GM23338 (cell line): ENCODE measurements at regions not wholly inside any gene's neighbourhood (a gene's known extent, or its start where the extent isn't known, plus 50 kb on each side); places are given as distances from the start of the nearest gene placed in this dataset.

Experiments used
- ATAC-seq: fragments of 200-7000 bp; cut with Tn5 transposase; 3 replicates; pipeline ENCODE4 v1.9.1; 2020
- DNase-seq: peaks from one replicate; pipeline ENCODE4 v3.0.0-alpha.2; 2015; ENCODE audit warnings: low spot score
- H2AFZ ChIP-seq: fragments of 200-600 bp; sonication (generic); 2 replicates; pipeline ENCODE4 v1.8.0; 2016; ENCODE audit warnings: antibody characterized with exemption, mild to moderate bottlenecking, moderate library complexity
- H3F3A ChIP-seq: fragments of 200-600 bp; sonication (generic); replicated peaks from 2 replicates; pipeline ENCODE4 v1.8.0; 2017; ENCODE audit warnings: antibody characterized with exemption, mixed run types, low read depth
- H3K27ac ChIP-seq: fragments of 200-600 bp; sonication (generic); 2 replicates; pipeline ENCODE4 v1.6.1; 2016; ENCODE audit warnings: low read depth
- H3K27me3 ChIP-seq: fragments of 200-600 bp; sonication (generic); 2 replicates; pipeline ENCODE4 v1.8.0; 2016; ENCODE audit warnings: mild to moderate bottlenecking, mixed run types, moderate library complexity; ENCODE audit not compliant: insufficient read depth
- H3K36me3 ChIP-seq: fragments of 200-600 bp; sonication (generic); 2 replicates; pipeline ENCODE4 v1.8.0; 2016; ENCODE audit warnings: mild to moderate bottlenecking; ENCODE audit not compliant: insufficient read depth
- H3K4me1 ChIP-seq: fragments of 200-600 bp; sonication (generic); 2 replicates; pipeline ENCODE4 v1.8.0; 2016; ENCODE audit warnings: mild to moderate bottlenecking, moderate library complexity; ENCODE audit not compliant: insufficient read depth
- H3K4me2 ChIP-seq: fragments of 200-600 bp; sonication (generic); 2 replicates; pipeline ENCODE4 v1.7.1; 2017; ENCODE audit warnings: mixed run types
- H3K4me3 ChIP-seq: fragments of 200-600 bp; sonication (generic); 2 replicates; pipeline ENCODE4 v1.6.1; 2016; ENCODE audit warnings: mixed run types
- H3K79me2 ChIP-seq: fragments of 200-600 bp; sonication (generic); replicated peaks from 2 replicates; pipeline ENCODE4 v1.8.0; 2017; ENCODE audit warnings: mild to moderate bottlenecking; ENCODE audit not compliant: insufficient read depth
- H3K9me2 ChIP-seq: fragments of 200-600 bp; sonication (generic); 2 replicates; pipeline ENCODE4 v1.8.0; 2017; ENCODE audit not compliant: insufficient read depth
- H4K20me1 ChIP-seq: fragments of 200-600 bp; sonication (generic); replicated peaks from 2 replicates; pipeline ENCODE4 v1.8.0; 2017; ENCODE audit warnings: mild to moderate bottlenecking; ENCODE audit not compliant: insufficient read depth
- H3K27ac Mint-ChIP-seq: 2 replicates; pipeline ENCODE4 v1.8.0; 2020; ENCODE audit warnings: inconsistent platforms, mild to moderate bottlenecking, moderate library complexity, mixed read lengths
- H3K27me3 Mint-ChIP-seq: 3 replicates; pipeline ENCODE4 v1.8.0; 2022; ENCODE audit warnings: low read depth, mild to moderate bottlenecking, moderate library complexity, mixed read lengths, inconsistent platforms; ENCODE audit not compliant: insufficient read depth, poor library complexity
- H3K36me3 Mint-ChIP-seq: 3 replicates; pipeline ENCODE4 v1.8.0; 2021; ENCODE audit warnings: low read depth, mild to moderate bottlenecking, inconsistent platforms, moderate library complexity, mixed read lengths
- H3K4me1 Mint-ChIP-seq: 3 replicates; pipeline ENCODE4 v1.8.0; 2020; ENCODE audit warnings: mild to moderate bottlenecking, inconsistent platforms, mixed read lengths
- H3K4me3 Mint-ChIP-seq: 3 replicates; pipeline ENCODE4 v1.8.0; 2021; ENCODE audit warnings: moderate library complexity, mild to moderate bottlenecking, inconsistent platforms, mixed read lengths
- H3K9me3 Mint-ChIP-seq: 3 replicates; pipeline ENCODE4 v1.8.0; 2020; ENCODE audit warnings: moderate library complexity, mild to moderate bottlenecking, inconsistent platforms, mixed read lengths
- CREB1 ChIP-seq: fragments of 250-450 bp; sonication (Bioruptor Pico); IDR thresholded peaks from 2 replicates; pipeline ENCODE4 v1.5.0; 2020; ENCODE audit warnings: low read depth, mild to moderate bottlenecking, moderate library complexity
- EZH2phosphoT487 ChIP-seq: fragments of 200-600 bp; sonication (generic); IDR thresholded peaks from one replicate; pipeline ENCODE4 v1.8.1; 2018; ENCODE audit warnings: antibody characterized with exemption; ENCODE audit not compliant: unreplicated experiment
- NANOG ChIP-seq: IDR thresholded peaks from 2 replicates; pipeline ENCODE4 v1.6.1; 2016; ENCODE audit warnings: antibody characterized with exemption, borderline replicate concordance
- POLR2AphosphoS5 ChIP-seq: IDR thresholded peaks from 2 replicates; pipeline ENCODE4 v1.6.1; 2016; ENCODE audit warnings: antibody characterized with exemption, low read depth
- TF ChIP-seq, protein P1 (sequence below): fragments of 250-450 bp; sonication (Bioruptor Pico); IDR thresholded peaks from 2 replicates; pipeline ENCODE4 v1.5.0; 2020; ENCODE audit warnings: mild to moderate bottlenecking, moderate library complexity
- TF ChIP-seq, protein P2 (sequence below): IDR thresholded peaks from 2 replicates; pipeline ENCODE4 v1.6.1; 2016; ENCODE audit warnings: antibody characterized with exemption
- TF ChIP-seq, protein P3 (sequence below), 2 experiments: fragments of 200-600 bp in 1 of 2; sonication (generic) in 1 of 2; conservative IDR thresholded peaks; 2 replicates each; pipeline versions ENCODE4 v1.5.1 to v1.6.1; 2016 to 2017; ENCODE audit warnings: antibody characterized with exemption in 2 of 2, low read depth in 2 of 2, mild to moderate bottlenecking in 2 of 2, moderate library complexity in 1 of 2

DNA sequence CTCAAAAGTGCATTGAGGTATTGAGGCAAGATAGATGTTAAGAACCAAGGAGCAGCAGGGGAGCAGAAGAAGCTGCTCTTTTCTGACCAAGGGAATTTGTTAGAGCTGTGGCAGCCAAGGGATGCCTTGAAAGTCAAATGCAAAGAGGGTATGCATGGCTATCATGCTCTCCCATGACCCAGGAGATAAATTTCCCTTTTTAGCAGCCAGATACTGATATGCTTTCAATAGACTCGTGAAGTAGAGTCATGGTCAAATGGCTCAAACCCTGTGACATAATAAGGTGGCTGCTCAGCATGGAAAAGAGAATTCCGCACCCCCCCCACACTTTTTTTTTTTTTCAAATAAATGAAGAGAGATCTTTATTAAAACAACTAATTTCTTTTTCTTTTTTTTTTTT lies 180.9 kb upstream of the ACTBL2 start (continued):
- TF ChIP-seq, protein P1, sequence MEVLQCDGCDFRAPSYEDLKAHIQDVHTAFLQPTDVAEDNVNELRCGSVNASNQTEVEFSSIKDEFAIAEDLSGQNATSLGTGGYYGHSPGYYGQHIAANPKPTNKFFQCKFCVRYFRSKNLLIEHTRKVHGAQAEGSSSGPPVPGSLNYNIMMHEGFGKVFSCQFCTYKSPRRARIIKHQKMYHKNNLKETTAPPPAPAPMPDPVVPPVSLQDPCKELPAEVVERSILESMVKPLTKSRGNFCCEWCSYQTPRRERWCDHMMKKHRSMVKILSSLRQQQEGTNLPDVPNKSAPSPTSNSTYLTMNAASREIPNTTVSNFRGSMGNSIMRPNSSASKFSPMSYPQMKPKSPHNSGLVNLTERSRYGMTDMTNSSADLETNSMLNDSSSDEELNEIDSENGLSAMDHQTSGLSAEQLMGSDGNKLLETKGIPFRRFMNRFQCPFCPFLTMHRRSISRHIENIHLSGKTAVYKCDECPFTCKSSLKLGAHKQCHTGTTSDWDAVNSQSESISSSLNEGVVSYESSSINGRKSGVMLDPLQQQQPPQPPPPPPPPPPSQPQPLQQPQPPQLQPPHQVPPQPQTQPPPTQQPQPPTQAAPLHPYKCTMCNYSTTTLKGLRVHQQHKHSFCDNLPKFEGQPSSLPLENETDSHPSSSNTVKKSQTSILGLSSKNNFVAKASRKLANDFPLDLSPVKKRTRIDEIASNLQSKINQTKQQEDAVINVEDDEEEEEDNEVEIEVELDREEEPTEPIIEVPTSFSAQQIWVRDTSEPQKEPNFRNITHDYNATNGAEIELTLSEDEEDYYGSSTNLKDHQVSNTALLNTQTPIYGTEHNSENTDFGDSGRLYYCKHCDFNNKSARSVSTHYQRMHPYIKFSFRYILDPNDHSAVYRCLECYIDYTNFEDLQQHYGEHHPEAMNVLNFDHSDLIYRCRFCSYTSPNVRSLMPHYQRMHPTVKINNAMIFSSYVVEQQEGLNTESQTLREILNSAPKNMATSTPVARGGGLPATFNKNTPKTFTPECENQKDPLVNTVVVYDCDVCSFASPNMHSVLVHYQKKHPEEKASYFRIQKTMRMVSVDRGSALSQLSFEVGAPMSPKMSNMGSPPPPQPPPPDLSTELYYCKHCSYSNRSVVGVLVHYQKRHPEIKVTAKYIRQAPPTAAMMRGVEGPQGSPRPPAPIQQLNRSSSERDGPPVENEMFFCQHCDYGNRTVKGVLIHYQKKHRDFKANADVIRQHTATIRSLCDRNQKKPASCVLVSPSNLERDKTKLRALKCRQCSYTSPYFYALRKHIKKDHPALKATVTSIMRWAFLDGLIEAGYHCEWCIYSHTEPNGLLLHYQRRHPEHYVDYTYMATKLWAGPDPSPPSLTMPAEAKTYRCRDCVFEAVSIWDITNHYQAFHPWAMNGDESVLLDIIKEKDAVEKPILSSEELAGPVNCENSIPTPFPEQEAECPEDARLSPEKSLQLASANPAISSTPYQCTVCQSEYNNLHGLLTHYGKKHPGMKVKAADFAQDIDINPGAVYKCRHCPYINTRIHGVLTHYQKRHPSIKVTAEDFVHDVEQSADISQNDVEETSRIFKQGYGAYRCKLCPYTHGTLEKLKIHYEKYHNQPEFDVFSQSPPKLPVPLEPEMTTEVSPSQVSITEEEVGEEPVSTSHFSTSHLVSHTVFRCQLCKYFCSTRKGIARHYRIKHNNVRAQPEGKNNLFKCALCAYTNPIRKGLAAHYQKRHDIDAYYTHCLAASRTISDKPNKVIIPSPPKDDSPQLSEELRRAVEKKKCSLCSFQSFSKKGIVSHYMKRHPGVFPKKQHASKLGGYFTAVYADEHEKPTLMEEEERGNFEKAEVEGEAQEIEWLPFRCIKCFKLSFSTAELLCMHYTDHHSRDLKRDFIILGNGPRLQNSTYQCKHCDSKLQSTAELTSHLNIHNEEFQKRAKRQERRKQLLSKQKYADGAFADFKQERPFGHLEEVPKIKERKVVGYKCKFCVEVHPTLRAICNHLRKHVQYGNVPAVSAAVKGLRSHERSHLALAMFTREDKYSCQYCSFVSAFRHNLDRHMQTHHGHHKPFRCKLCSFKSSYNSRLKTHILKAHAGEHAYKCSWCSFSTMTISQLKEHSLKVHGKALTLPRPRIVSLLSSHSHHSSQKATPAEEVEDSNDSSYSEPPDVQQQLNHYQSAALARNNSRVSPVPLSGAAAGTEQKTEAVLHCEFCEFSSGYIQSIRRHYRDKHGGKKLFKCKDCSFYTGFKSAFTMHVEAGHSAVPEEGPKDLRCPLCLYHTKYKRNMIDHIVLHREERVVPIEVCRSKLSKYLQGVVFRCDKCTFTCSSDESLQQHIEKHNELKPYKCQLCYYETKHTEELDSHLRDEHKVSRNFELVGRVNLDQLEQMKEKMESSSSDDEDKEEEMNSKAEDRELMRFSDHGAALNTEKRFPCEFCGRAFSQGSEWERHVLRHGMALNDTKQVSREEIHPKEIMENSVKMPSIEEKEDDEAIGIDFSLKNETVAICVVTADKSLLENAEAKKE (CRISPR knock-in tag) = no peak
- TF ChIP-seq CREB1 (CRISPR knock-in tag) (no peak), POLR2AphosphoS5 (no peak)

DNA sequence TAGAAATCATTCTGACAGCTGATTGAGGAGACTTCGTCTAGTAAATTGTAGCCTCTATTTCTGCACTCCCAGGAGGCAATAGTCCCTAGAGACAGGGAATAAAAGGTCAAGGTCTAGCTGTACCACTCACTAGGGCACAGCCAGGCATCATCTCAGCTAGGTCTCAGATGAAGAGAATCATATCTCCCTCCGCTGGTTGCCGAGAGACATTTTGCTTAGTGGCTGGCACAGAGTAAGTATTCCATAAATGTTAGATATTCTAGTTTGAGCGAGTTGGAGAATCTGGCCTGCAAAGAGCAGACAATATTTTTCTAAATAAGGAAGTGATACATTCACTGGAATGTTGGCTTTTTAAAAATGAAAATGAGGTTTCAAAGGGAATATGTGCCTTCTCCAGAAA lies 180.4 kb upstream of the ACTBL2 start:
- no peaks in the 10 kb centered on the region for H3K79me2 ChIP-seq
- H3K27me3 ChIP-seq = no peaks in the 10 kb centered on the region
- H3K36me3 ChIP-seq = no peaks in the 10 kb centered on the region
- H3K27ac Mint-ChIP-seq = no peak overlapping the region
- H3K9me2 ChIP-seq = 0 out of 2 replicates have a peak, but pooled peaks cover 8% of the 10 kb centered on the region
- no peak overlapping the region for H3K4me3 ChIP-seq
- no peaks in the 10 kb centered on the region for H4K20me1 ChIP-seq
- no peaks in the 10 kb centered on the region for H3F3A ChIP-seq
- no peak overlapping the region for H3K4me3 Mint-ChIP-seq
- peaks cover 7% of the 10 kb centered on the region; the same call in 2 of the 3 replicates for H3K4me1 Mint-ChIP-seq
- no peaks in the 10 kb centered on the region for H3K9me3 Mint-ChIP-seq
- DNase-seq (no peak), ATAC-seq (no peak)
- no peaks in the 10 kb centered on the region for H3K27me3 Mint-ChIP-seq
- H3K27ac ChIP-seq = no peak overlapping the region
- no peak overlapping the region for H3K4me2 ChIP-seq
- no peaks in the 10 kb centered on the region for H3K36me3 Mint-ChIP-seq
- no peaks in the 10 kb centered on the region for H3K4me1 ChIP-seq
- H2AFZ ChIP-seq = no peak overlapping the region
- TF ChIP-seq, protein P2, sequence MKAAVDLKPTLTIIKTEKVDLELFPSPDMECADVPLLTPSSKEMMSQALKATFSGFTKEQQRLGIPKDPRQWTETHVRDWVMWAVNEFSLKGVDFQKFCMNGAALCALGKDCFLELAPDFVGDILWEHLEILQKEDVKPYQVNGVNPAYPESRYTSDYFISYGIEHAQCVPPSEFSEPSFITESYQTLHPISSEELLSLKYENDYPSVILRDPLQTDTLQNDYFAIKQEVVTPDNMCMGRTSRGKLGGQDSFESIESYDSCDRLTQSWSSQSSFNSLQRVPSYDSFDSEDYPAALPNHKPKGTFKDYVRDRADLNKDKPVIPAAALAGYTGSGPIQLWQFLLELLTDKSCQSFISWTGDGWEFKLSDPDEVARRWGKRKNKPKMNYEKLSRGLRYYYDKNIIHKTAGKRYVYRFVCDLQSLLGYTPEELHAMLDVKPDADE = no peak
- no peak for TF ChIP-seq EZH2phosphoT487
- no peak for TF ChIP-seq NANOG
- TF ChIP-seq, protein P3, sequence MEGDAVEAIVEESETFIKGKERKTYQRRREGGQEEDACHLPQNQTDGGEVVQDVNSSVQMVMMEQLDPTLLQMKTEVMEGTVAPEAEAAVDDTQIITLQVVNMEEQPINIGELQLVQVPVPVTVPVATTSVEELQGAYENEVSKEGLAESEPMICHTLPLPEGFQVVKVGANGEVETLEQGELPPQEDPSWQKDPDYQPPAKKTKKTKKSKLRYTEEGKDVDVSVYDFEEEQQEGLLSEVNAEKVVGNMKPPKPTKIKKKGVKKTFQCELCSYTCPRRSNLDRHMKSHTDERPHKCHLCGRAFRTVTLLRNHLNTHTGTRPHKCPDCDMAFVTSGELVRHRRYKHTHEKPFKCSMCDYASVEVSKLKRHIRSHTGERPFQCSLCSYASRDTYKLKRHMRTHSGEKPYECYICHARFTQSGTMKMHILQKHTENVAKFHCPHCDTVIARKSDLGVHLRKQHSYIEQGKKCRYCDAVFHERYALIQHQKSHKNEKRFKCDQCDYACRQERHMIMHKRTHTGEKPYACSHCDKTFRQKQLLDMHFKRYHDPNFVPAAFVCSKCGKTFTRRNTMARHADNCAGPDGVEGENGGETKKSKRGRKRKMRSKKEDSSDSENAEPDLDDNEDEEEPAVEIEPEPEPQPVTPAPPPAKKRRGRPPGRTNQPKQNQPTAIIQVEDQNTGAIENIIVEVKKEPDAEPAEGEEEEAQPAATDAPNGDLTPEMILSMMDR (conservative IDR thresholded peaks at IDR 0.05; ENCODE audit: low read depth in 2 of 2) = no peak
- TF ChIP-seq, protein P1 (CRISPR knock-in tag) = no peak
